ENCODE measurements at regions not wholly inside any gene's neighbourhood (a gene's known extent, or its start where the extent isn't known, plus 50 kb on each side); places are given as distances from the start of the nearest gene placed in this dataset.

DNA sequence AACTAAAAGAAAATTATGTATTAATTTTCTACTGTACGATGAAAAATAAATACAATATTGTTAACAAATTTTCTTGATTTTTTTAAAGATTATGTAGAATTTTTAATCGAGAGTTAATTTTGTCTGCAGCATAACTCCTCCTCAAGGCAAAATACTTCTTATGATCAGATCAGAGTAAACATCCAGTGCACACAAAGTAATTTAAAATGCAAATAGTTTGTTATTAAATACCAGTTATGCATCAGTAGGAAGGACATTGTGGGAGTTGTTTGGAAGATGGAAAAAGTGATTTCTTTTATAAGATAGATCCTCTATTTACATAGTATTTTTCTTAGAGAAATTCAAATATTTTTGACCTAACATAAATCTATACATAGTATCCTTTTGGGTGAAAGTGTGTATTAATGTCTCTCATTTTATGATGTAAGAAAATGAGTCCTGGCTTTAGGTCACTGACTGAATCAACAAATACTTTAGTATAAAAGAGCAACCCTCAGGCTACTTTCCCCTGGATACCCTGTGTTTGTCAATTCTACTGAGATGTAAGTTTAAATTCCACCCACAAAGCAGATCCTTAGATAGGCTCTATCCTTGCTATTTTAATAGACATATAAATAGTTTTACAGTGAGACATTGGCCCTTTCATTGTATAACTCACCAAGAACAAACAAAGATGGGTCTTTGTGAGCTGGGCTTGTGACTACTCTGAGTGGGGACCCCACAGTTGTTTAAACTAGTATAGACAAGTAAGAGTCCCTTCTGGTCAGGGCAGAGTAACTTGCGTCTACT lies 1133.7 kb downstream of the GATA3 start:
- no peak for DNase-seq (ENCODE audit: low read depth in 2 of 2)

- no peak for DNase-seq (ENCODE audit: low read depth in 2 of 2)
These were observed 1135.0 kb downstream of the GATA3 start for GRCh38 chr10:9189448-9189847.

GRCh38 chr10:9193120-9193519 lies 1138.6 kb downstream of the GATA3 start:
- no peak for DNase-seq (ENCODE audit: low read depth in 2 of 2)

GRCh38 chr10:9195385-9195784 lies 1140.9 kb downstream of the GATA3 start:
- DNase-seq (ENCODE audit: low read depth in 2 of 2), result no peak

GRCh38 chr10:9198611-9199010 lies 1144.1 kb downstream of the GATA3 start:
- no peak for DNase-seq (ENCODE audit: low read depth in 2 of 2)

DNA sequence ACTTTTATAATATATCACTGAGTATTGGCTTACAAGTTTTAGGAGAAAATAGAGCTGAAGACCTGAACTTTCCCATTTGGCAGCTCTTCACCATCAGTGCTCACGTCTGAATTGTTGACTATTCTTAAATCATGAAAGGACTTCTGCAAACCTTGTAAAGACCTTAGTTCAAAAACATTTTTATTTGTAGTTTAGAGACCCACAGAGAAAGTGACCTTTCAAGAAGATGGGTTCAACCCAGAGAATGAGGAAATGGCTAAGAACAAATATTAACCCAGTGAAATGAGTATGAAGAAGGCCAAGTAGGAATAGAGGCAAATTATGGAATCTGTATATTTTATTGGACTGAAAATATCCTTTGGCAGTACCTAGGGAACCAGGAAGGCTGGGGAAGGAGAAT lies 1151.1 kb downstream of the GATA3 start:
- DNase-seq (ENCODE audit: low read depth in 2 of 2), result no peak

- DNase-seq (ENCODE audit: low read depth in 2 of 2), result peak; percentile 44 to 80
These were observed 1154.8 kb downstream of the GATA3 start for GRCh38 chr10:9209105-9209798.

DNA sequence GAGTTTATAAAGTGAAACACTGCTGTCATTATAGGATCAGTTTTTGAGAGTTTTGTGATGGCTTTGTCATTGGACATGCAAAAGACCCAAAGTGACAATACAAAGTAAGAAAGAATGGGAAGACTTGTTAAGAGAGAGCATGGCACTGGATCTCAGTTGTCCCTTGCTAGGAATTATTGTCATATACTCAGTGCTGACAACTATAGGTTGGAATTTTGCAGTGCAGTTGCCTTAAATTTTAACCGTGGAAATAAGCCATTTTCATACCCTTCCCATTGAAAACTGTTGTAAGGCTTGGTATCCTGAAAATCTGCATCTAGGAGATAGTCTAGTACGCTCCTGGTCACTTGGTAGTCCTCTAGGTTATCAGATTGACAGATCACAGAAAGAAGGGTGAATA lies 1156.7 kb downstream of the GATA3 start:
- DNase-seq (ENCODE audit: low read depth in 2 of 2), result no peak

DNA sequence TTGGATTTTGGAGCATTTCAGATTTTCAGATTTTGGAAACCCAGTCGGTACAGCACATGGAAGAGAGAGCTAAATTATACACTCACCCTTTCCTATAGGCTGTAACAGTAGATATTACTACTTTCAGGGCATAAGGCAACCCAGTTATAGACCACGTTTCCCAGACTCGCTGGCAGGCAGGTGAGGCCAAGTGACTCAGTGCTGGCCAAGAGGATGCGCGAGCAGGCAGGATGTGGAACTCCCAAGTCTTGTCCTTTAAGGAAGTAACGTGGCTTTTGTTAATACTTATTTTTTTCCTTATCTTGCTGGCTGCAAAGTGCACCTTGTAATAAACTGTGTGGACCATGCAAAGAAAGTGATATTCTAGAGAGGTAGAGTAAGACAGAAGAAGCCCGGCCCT lies 1160.1 kb downstream of the GATA3 start:
- no peak for DNase-seq (ENCODE audit: low read depth in 2 of 2)

DNA sequence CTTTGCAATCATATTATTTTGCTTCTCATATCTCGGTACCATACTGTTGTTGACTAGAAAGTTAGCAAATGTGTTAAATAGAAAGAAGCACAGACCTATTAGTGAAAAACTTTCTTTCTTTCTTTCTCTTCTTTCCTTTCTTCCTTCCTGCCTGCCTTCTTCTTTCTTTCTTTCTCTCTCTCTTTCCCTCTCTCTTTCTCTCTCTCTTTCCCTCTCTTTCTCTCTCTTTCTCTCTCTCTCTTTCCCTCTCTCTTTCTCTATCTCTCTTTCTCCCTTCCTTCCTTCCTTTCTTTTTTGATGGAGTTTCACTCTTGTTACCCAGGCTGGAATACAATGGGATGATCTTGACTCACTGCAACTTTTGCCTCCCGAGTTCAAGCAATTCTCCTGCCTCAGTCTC lies 1160.6 kb downstream of the GATA3 start:
- DNase-seq (ENCODE audit: low read depth in 2 of 2), result no peak

DNA sequence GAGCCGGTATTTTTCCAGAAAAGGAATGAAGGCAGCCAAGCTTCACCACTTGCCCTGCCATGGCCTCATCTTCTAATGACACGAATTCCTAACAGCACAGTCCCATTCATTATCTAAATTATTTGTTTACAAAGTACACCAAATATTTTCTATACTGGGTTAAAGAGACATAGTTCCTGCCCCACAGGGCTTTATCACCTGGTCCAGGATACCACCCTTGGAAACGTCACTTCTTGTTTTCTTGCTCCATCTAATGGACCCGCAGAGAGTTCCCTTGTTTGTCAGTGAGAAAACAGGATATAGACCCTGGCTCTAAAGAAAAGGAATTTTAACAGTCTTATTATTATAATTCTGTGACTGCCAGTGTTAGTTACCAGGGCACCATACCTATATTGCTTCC lies 1165.4 kb downstream of the GATA3 start:
- DNase-seq (ENCODE audit: low read depth in 2 of 2), result no peak

GRCh38 chr10:9222917-9223316 lies 1168.4 kb downstream of the GATA3 start:
- DNase-seq (ENCODE audit: low read depth in 2 of 2), result no peak

DNA sequence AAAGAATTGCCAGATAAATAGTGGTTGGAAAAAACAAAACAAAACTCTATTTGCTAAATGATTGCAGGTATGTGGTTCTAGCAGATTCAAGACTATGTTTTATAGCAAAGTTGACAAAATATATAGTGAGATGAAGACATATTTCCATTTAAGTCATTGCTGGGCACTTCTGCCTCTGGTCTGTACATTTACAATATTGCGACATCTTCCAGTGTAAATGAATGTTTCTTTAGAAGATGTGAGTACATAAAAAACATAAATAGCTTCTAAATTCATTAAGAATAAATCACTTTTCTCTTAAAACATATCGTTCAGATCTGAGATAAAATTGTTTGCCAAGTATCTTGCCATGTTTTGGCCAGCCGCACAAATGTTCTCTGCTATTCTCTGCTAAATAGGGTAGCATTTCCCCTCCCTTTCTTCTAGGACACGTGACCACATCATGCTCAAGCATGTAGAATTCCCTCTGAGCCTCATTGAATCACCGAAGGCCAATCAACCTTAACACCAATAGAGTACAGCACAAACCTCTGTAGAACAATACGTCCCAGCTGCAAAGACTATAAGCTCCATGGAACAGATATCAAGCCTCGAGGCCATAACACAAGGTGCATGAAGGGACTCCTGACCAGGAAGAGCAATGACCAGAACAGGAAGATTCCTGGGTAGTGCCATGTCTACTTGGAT lies 1173.3 kb downstream of the GATA3 start:
- DNase-seq (ENCODE audit: low read depth in 2 of 2), result no peak

- no peak for DNase-seq (ENCODE audit: low read depth in 2 of 2)
These were observed 1174.3 kb downstream of the GATA3 start for GRCh38 chr10:9228771-9229170.

DNA sequence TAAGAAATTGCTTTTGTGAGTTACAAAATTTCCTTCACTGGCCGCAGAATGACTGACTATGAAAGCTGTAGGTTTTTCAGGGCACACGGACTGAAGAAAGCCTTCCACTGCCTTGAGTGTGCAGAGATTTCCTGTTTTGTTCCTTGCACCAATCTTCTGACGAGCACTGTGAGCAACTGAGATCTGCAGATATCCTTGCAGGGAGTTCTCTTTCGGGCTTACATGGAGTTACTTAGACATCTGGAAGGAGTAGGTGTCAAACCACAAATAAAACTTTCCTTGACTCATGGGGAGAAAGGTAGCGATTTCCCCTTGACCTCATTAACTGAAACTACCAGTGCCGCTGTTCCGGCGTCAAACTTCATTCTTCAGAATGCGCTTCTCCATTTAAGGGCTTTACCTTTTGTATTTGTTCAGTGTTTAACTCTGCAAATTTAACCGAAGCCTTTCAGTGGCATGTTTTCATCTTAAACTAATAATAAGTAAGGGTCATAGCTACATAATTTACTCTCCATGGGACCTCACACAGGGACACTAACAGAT lies 1175.3 kb downstream of the GATA3 start:
- DNase-seq (ENCODE audit: low read depth in 2 of 2), result no peak

GRCh38 chr10:9230625-9231024 lies 1176.1 kb downstream of the GATA3 start:
- no peak for DNase-seq (ENCODE audit: low read depth in 2 of 2)

DNA sequence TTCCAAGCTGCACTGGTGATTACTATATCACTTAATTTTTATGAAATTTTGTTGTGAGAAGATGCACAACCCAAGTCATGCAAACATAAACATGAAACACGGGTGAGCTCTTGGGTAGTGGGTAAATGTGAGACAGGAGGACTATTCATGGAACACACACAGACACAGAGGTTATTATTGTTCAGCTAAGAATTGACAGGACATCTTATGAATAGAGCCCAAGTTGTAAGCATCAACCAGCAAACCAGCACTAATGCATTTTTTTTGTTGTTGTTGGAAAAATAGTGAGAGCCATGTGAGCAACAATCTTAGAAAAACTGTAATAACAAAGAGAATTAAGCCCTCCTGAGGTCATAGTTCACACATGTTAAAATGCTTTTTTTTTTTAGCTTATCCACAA lies 1179.7 kb downstream of the GATA3 start:
- no peak for DNase-seq (ENCODE audit: low read depth in 2 of 2)

- DNase-seq (ENCODE audit: low read depth in 2 of 2), result no peak
These were observed 1183.6 kb downstream of the GATA3 start for GRCh38 chr10:9238041-9238440.

- DNase-seq (ENCODE audit: low read depth in 2 of 2), result no peak
These were observed 1184.8 kb downstream of the GATA3 start for GRCh38 chr10:9239298-9239697.

GRCh38 chr10:9243941-9244411 lies 1189.5 kb downstream of the GATA3 start:
- no peak for DNase-seq (ENCODE audit: low read depth in 2 of 2)

DNA sequence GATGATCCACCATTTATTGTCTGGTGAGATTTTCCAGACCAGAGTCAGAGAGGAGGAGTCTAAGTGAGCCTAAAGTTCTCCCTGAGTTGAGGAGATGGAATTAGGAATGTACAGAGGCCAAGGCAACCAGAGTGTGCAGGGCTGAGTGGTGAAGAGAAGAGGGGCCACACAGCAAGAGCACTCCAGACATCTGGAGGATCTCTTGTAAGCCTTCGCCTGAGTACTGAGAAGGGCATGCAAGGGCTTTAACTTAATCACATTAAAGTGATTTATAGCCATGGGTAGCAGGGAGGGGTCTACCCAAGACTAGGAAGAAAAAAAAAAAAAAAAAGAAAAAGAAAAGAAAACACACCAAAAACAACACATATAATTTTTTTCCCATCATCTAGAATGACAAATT lies 1190.4 kb downstream of the GATA3 start:
- no peak for DNase-seq (ENCODE audit: low read depth in 2 of 2)

DNA sequence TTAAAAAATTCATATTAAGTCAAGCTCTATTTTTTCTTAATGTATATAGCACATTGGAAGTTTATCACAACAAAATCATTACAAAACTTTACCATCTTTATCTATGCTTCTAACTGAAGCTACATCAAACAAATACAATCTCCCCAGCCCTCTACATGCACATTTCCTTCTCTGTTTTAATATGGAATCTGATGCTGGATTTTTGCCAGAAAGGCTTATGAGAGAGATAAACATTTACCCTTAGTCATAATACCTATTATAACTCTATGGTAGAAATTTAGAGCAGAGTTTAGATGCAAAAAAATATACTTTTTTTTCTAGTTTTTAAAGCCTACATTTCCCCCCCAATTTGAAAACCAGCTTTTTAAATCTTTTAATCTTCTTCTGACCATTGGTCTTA lies 1198.6 kb downstream of the GATA3 start:
- DNase-seq (ENCODE audit: low read depth in 2 of 2), result no peak
